Small intestine (tissue), 7 donors: ENCODE measurements at regions not wholly inside any gene's neighbourhood (a gene's known extent, or its start where the extent isn't known, plus 50 kb on each side); places are given as distances from the start of the nearest gene placed in this dataset.
"Not testable (repeated sequence)": the region's sequence is repeated elsewhere in the genome, so short reads cannot be mapped to it uniquely, and the experiment has no call there.

ENCODE experiments used
- DNase-seq, 2 donors: peaks; one replicate each; pipeline versions ENCODE4 v3.0.0 to v3.0.0-alpha.2; 2013
- FAIRE-seq: peaks from 2 replicates; lab custom pipeline; 2012; peaks lifted over from hg19 to GRCh38; lab: Jason Lieb, UNC
- H3K27ac ChIP-seq, 3 donors: one replicate each; pipeline ENCODE4 v1.5.1; 2013; ENCODE audit warnings: low read length in 2 of 3, mild to moderate bottlenecking in 2 of 3, control low read depth in 1 of 3, inconsistent platforms in 1 of 3, low read depth in 1 of 3, moderate library complexity in 1 of 3
- H3K27me3 ChIP-seq, 3 donors: one replicate each; pipeline ENCODE4 v1.6.1; 2013; ENCODE audit warnings: low read length in 3 of 3, inconsistent platforms in 1 of 3; ENCODE audit not compliant: control insufficient read depth in 3 of 3, insufficient read depth in 3 of 3
- H3K36me3 ChIP-seq, 3 donors: one replicate each; pipeline ENCODE4 v1.6.1; 2013; ENCODE audit warnings: low read length in 3 of 3, inconsistent platforms in 1 of 3, low read depth in 1 of 3, mild to moderate bottlenecking in 1 of 3, moderate library complexity in 1 of 3; ENCODE audit not compliant: control insufficient read depth in 3 of 3, insufficient read depth in 2 of 3
- H3K4me1 ChIP-seq, 3 donors: one replicate each; pipeline ENCODE4 v1.6.1; 2013; ENCODE audit warnings: low read length in 2 of 3, inconsistent platforms in 1 of 3, low read depth in 1 of 3, mild to moderate bottlenecking in 1 of 3, moderate library complexity in 1 of 3; ENCODE audit not compliant: control insufficient read depth in 3 of 3, insufficient read depth in 2 of 3
- H3K4me3 ChIP-seq, 3 donors: one replicate each; pipeline ENCODE4 v1.5.1; 2013; ENCODE audit warnings: low read length in 3 of 3, control low read depth in 1 of 3, inconsistent platforms in 1 of 3, low read depth in 1 of 3, mild to moderate bottlenecking in 1 of 3, moderate library complexity in 1 of 3
- H3K9me3 ChIP-seq, 2 donors: one replicate each; pipeline ENCODE4 v1.6.1; 2013; ENCODE audit warnings: low read depth in 1 of 2, low read length in 1 of 2; ENCODE audit not compliant: control insufficient read depth in 2 of 2, insufficient read depth in 1 of 2
- WGBS, 3 donors: extraction: QIAGEN DNeasy Blood & Tissue Kit; methylation state at CpG; one replicate each; pipeline ENCODE4 v1.1.7; 2013; 5-methylcytosine and 5-hydroxymethylcytosine counted together
- donor health status: healthy with polysubstance abuse.
- donor health status: control.
- donor health status: control.
- donor health status: Bipolar disorder and iron deficiency.
- donor health status: healthy.

DNA sequence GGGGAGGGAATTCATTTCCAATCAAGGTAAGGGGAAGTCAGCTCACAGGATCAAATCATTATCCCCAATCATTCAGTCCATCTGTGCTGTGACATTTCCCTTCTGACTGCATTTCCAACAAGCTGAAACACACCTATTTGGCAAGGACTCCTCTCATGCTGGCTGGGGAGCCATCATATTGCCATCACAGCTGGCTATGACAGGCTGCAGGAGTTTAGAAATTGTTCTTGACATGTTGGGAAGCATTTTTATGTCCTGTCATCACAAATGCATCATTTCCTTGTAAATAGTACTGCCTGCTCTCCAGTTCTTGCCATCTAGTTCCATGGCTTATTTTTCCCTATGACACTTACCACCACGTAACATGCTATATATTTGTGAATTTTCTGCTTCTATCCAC, 113.9 kb upstream of the TMEM170B start:
- FAIRE-seq: no peak
- 95 to 97% (median 97%) methylated on average over 1 of the region's 1 CpG for WGBS, 3 donors
- H3K27me3 ChIP-seq: no peaks in the 10 kb centered on the region
- H3K36me3 ChIP-seq: no peaks in the 10 kb centered on the region
- H3K9me3 ChIP-seq: no peaks in the 10 kb centered on the region
- no peak for DNase-seq
- peaks cover 0 to 6% (median 0%) of the 10 kb centered on the region in 3 donors for H3K4me1 ChIP-seq
- H3K4me3 ChIP-seq: no peak overlapping the region
- H3K27ac ChIP-seq: no peak overlapping the region

DNA sequence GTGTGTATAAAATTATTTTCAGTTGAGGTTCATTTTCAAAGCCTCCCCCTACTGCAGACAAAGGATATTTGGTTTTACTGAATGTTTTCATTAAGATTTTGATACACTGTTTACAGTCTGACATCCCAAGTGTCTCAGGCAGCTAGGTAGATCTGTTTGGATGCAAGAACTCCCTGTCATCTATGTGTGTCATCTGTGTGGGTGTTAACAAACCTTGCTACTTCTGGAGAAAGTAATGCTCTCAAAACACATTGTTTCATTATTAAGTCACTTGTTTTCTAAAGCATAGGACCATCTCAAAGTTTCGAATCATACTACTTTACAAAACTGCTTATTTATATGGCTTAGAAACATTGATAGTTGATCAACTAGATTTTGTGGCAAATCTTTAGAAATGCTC, 114.5 kb upstream of the TMEM170B start:
- H3K4me3 ChIP-seq: no peak overlapping the region
- FAIRE-seq (no peak), DNase-seq (no peak)
- no peaks in the 10 kb centered on the region for H3K36me3 ChIP-seq
- no peaks in the 10 kb centered on the region for H3K9me3 ChIP-seq
- WGBS, 3 donors: 78 to 81% (median 79%) methylated on average over 1 of the region's 1 CpG
- no peak overlapping the region for H3K27ac ChIP-seq
- H3K27me3 ChIP-seq: no peaks in the 10 kb centered on the region
- peaks cover 0 to 3% (median 0%) of the 10 kb centered on the region in 3 donors for H3K4me1 ChIP-seq

DNA sequence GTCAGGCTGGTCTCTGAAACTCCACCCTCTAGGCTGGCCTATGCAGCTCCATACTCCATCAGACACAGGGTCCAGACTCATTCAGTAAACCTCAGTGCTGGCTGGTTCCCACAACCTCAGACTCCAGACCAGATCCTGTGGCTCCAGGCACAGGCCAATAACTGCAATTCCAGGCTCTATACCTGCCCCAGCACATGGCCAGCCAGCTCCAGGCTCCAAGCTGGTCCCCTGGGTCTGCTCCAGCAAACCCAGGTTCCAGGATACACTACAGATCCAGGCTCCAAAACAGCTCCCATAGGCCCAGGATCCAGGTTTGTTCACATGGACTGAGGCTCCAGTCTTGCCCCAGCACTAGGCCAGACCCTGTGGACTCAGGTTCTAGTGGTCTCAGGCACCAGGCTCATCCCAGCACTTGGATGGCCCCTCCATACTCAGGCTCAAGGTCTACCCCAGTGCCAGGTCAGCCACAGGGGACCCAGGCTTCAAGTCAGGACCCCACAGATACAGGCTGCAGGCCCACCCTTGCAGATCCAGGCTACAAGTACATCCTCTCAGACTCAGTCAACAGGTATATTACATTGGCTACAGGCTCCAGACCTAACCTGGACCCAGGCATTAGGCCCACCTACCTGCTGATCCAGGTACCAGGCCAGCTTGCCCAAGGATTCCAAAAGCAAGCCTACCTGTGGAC, 117.6 kb upstream of the TMEM170B start:
- H3K36me3 ChIP-seq: no peaks in the 10 kb centered on the region
- H3K4me1 ChIP-seq: no peaks in the 10 kb centered on the region
- no peak overlapping the region for H3K27ac ChIP-seq
- FAIRE-seq (no peak), DNase-seq (no peak)
- H3K27me3 ChIP-seq: no peaks in the 10 kb centered on the region
- H3K9me3 ChIP-seq: peaks cover 0 to 7% of the 10 kb centered on the region in 2 donors
- H3K4me3 ChIP-seq: no peak overlapping the region

DNA sequence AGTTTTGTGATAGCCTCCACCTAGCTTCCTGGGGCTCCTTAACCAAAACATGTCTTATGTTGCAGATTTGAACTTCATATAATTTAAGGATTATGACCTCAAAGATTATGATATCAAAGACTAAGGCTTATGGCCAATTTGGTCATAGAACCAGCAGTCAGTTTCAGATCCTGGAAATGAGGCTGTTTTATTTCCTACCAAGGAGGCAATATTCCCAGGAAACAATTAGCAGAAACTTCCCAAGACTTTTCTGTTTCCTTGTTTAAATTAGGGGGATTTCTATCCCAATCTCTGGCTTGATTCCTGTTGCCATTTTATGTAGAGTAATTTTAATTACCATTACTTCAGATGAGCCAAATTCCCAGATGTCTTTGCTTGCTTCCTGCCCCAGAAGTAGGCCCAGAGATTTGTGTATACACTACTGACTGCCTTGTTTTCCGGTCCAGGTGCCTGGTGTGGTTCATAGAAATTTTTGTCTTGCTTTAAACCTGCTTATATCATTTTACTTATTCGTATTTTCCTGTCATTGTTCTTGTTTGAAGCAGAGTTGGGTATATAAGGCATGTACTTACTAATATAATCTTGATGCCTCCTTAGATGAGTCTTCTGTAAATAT, 119.2 kb upstream of the TMEM170B start:
- no peak overlapping the region for H3K27ac ChIP-seq
- no peak overlapping the region for H3K4me3 ChIP-seq
- FAIRE-seq (no peak), DNase-seq (no peak)
- H3K9me3 ChIP-seq: peaks cover 0 to 7% of the 10 kb centered on the region in 2 donors
- WGBS, 3 donors: 78 to 92% (median 88%) methylated on average over 2 of the region's 2 CpGs
- H3K36me3 ChIP-seq: no peaks in the 10 kb centered on the region
- H3K27me3 ChIP-seq: no peaks in the 10 kb centered on the region
- H3K4me1 ChIP-seq: no peaks in the 10 kb centered on the region

DNA sequence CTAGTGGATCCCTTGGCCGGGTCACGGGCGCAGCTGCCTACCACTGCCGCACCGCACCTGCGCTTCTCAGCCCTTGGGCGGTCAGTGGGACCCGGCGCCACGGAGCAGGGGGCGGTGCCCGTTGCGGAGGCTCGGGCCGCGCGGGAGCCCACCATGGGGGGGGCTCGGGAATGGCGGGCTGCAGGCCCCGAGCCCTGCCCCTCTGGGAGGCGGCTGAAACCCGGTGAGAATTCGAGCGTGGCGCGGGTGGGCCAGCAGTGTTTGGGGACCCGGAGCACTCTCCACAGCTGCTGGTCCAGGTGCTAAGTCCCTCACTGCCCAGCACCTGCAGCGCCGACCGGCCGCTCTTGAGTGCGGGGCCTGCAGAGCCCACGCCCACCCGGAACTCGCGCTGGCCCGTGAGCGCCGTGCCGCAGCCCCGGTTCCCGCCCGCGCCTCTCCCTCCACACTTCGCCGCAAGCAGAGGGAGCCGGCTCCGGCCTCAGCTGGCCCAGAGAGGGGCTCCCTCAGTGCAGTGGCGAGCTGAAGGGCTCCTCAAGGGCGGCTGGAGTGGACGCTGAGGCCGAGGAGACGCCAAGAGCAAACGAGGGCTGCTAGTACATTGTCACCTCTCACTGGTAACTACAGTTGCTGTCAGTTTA, 120.5 kb upstream of the TMEM170B start:
- 95 to 99% (median 96%) methylated on average over 52 to 54 of the region's 54 CpGs for WGBS, 3 donors
- Histone ChIP-seq H3K4me1 (no peaks in the 10 kb centered on the region), H3K9me3 (peaks cover 0 to 7% of the 10 kb centered on the region in 2 donors), H3K36me3 (no peaks in the 10 kb centered on the region), H3K27me3 (no peaks in the 10 kb centered on the region), H3K4me3 (no peak overlapping the region), H3K27ac (no peak overlapping the region)
- FAIRE-seq (no peak), DNase-seq (no peak)

DNA sequence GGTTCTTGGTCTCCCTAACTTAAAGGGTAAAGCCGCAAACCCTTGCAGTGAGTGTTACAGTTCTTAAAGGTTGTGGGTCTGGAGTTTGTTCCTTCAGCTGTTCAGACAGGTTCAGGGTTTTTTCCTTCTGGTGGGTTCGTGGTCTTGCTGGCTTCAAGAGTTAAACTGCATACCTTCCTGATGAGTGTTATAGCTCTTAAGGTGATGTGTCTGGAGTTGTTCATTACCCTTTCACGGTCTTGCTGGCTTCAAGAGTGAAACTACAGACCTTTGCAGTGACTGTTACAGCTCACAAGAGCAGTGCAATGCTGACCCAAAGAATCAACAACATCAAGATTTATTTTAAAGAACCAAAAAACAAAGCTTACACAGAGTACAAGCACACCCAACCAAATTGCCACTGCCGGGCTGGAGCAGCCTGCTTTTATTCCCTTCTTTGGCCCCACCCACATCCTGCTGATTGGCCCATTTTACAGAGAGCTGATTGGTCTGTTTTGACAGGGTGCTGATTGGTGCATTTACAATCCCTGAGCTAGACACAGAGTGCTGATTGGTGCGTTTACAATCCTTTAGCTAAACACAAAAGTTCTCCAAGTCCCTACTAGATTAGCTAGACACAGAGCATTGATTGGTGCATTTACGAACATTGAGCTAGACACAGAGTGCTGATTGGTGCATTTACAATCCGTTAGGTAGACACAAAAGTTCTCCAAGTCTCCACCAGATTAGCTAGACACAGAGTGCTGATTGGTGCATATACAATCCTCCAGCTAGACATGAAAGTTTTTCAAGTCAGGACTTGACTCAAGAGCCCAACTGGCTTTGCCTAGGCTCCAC, 121.2 kb upstream of the TMEM170B start:
- WGBS, 3 donors: 85 to 86% (median 86%) methylated on average over 7 of the region's 7 CpGs
- H3K9me3 ChIP-seq, H3K4me1 ChIP-seq, FAIRE-seq, H3K36me3 ChIP-seq, H3K4me3 ChIP-seq, H3K27me3 ChIP-seq, H3K27ac ChIP-seq: not testable (repeated sequence)
- peak in 1 of 2 donors; percentile 19 for DNase-seq

DNA sequence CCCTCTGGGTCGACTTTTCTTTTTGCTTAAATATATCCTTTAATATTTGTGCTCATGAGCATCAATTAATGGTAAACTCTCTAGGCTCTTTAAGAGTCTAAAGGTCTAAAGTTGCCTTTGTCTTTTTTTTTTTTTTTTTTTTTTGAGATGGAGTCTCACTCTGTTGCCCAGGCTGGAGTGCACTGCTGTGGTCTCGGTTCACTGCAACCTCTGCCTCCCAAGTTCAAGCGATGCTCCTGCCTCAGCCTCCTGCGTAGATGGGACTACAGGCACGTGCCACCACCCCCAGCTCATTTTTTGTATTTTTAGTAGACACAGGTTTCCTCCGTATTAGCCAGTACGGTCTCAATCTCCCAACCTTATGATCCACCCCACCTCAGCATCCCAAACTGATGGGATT, 122.0 kb upstream of the TMEM170B start:
- WGBS, 3 donors: 95 to 97% (median 96%) methylated on average over 7 of the region's 7 CpGs
- no peak for DNase-seq
- Histone ChIP-seq H3K9me3 (peaks cover 0 to 7% of the 10 kb centered on the region in 2 donors), H3K4me1 (no peaks in the 10 kb centered on the region), H3K27ac (no peak overlapping the region), H3K4me3 (no peak overlapping the region), H3K27me3 (no peaks in the 10 kb centered on the region), H3K36me3 (no peaks in the 10 kb centered on the region)
- no peak for FAIRE-seq
